ENCODE measurements at regions not wholly inside any gene's neighbourhood (a gene's known extent, or its start where the extent isn't known, plus 50 kb on each side); places are given as distances from the start of the nearest gene placed in this dataset.

- TF ChIP-seq CTCF (conservative IDR thresholded peaks at IDR 0.05; ENCODE audit: low read length) (no peak), EZH2phosphoT487 (IDR thresholded peaks at IDR 0.05; ENCODE audit: borderline replicate concordance) (no peak)
These were observed 481.6 kb downstream of the SOX6 start for GRCh38 chr11:15874704-15875103.
